ENCODE measurements at regions not wholly inside any gene's neighbourhood (a gene's known extent, or its start where the extent isn't known, plus 50 kb on each side); places are given as distances from the start of the nearest gene placed in this dataset.

- DNase-seq (ENCODE audit: low spot score) = no peak
- in situ Hi-C loops (cut with MboI; ENCODE audit: low sequenced_read_pairs, unreplicated experiment) = no loop called here
- TF ChIP-seq, protein P1, sequence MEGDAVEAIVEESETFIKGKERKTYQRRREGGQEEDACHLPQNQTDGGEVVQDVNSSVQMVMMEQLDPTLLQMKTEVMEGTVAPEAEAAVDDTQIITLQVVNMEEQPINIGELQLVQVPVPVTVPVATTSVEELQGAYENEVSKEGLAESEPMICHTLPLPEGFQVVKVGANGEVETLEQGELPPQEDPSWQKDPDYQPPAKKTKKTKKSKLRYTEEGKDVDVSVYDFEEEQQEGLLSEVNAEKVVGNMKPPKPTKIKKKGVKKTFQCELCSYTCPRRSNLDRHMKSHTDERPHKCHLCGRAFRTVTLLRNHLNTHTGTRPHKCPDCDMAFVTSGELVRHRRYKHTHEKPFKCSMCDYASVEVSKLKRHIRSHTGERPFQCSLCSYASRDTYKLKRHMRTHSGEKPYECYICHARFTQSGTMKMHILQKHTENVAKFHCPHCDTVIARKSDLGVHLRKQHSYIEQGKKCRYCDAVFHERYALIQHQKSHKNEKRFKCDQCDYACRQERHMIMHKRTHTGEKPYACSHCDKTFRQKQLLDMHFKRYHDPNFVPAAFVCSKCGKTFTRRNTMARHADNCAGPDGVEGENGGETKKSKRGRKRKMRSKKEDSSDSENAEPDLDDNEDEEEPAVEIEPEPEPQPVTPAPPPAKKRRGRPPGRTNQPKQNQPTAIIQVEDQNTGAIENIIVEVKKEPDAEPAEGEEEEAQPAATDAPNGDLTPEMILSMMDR (IDR thresholded peaks at IDR 0.05; ENCODE audit: borderline replicate concordance, control extremely low read depth, extremely low read depth, insufficient read depth, missing control alignments) = no peak
Observed at GRCh38 chr3:150312018-150312657, 96.0 kb upstream of the TSC22D2 start.

DNA sequence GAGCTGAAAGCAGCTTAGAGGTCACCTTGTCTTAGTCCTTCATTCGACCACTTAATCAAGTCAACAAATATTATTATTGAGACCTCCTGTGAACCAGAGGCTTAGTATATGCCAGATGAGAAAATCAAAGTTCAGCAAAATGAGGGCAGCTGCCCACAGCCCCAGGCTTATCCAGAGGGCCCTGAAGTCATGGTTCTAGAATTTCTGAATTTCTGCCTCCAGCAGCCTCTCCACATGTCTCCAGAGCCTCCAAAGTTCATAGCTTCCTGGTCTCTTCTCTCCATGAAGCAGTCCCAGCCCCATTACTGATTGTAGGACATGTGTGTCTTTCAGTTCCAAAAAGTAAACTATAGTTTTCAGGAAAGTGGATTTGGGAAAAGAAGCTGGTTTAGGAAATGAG is 96.9 kb upstream of the TSC22D2 start:
- TF ChIP-seq, protein P1 (IDR thresholded peaks at IDR 0.05; ENCODE audit: borderline replicate concordance, control extremely low read depth, extremely low read depth, insufficient read depth, missing control alignments) = no peak
- in situ Hi-C loops (cut with MboI; ENCODE audit: low sequenced_read_pairs, unreplicated experiment) = no loop called here
- DNase-seq (ENCODE audit: low spot score) = no peak

GRCh38 chr3:150309557-150309956 is 98.5 kb upstream of the TSC22D2 start:
- in situ Hi-C loops (cut with MboI; ENCODE audit: low sequenced_read_pairs, unreplicated experiment) = no loop called here
- no peak for DNase-seq (ENCODE audit: low spot score)
- TF ChIP-seq, protein P1 (IDR thresholded peaks at IDR 0.05; ENCODE audit: borderline replicate concordance, control extremely low read depth, extremely low read depth, insufficient read depth, missing control alignments) = no peak

GRCh38 chr3:150309257-150309542 is 98.9 kb upstream of the TSC22D2 start:
- in situ Hi-C loops (cut with MboI; ENCODE audit: low sequenced_read_pairs, unreplicated experiment) = no loop called here
- TF ChIP-seq, protein P1 (IDR thresholded peaks at IDR 0.05; ENCODE audit: borderline replicate concordance, control extremely low read depth, extremely low read depth, insufficient read depth, missing control alignments) = no peak
- no peak for DNase-seq (ENCODE audit: low spot score)

GRCh38 chr3:150308481-150309256 is 99.4 kb upstream of the TSC22D2 start:
- no peak for DNase-seq (ENCODE audit: low spot score)
- TF ChIP-seq, protein P1 (IDR thresholded peaks at IDR 0.05; ENCODE audit: borderline replicate concordance, control extremely low read depth, extremely low read depth, insufficient read depth, missing control alignments) = no peak
- in situ Hi-C loops (cut with MboI; ENCODE audit: low sequenced_read_pairs, unreplicated experiment) = no loop called here

- in situ Hi-C loops (cut with MboI; ENCODE audit: low sequenced_read_pairs, unreplicated experiment) = no loop called here
Observed at GRCh38 chr3:150308037-150308319, 100.1 kb upstream of the TSC22D2 start.

More at GRCh38 chr3:150308037-150308319, 100.1 kb upstream of the TSC22D2 start:
- TF ChIP-seq, protein P1 (IDR thresholded peaks at IDR 0.05; ENCODE audit: borderline replicate concordance, control extremely low read depth, extremely low read depth, insufficient read depth, missing control alignments) = no peak
- no peak for DNase-seq (ENCODE audit: low spot score)

Measured in GM13976 (cell line).